ENCODE measurements at regions not wholly inside any gene's neighbourhood (a gene's known extent, or its start where the extent isn't known, plus 50 kb on each side); places are given as distances from the start of the nearest gene placed in this dataset.

GRCh38 chr10:94103192-94103591, 109.5 kb downstream of the PLCE1 start:
- intact Hi-C loops (cut with DNase I): no loop called here
- no peak overlapping the region for H3K4me3 ChIP-seq
- TF ChIP-seq CTCF (IDR thresholded peaks at IDR 0.05) (no peak), POLR2AphosphoS5 (IDR thresholded peaks at IDR 0.05; ENCODE audit: insufficient read depth in 1 of 2, low read depth in 1 of 2) (no peak), POLR2A (IDR thresholded peaks at IDR 0.05) (no peak)
- no peaks in the 10 kb centered on the region for H3K9me3 ChIP-seq
- no peak for DNase-seq (ENCODE audit: extremely low spot score in 2 of 2)
- H3K4me1 ChIP-seq: peaks cover 10% of the 10 kb centered on the region
- no peaks in the 10 kb centered on the region for H3K27me3 ChIP-seq
- no peak overlapping the region for H3K27ac ChIP-seq
- H3K36me3 ChIP-seq: no peaks in the 10 kb centered on the region

GRCh38 chr10:94103801-94104221, 110.1 kb downstream of the PLCE1 start:
- TF ChIP-seq CTCF (IDR thresholded peaks at IDR 0.05) (no peak), POLR2A (IDR thresholded peaks at IDR 0.05) (no peak), POLR2AphosphoS5 (IDR thresholded peaks at IDR 0.05; ENCODE audit: insufficient read depth in 1 of 2, low read depth in 1 of 2) (no peak)
- no peaks in the 10 kb centered on the region for H3K27me3 ChIP-seq
- no peaks in the 10 kb centered on the region for H3K36me3 ChIP-seq
- H3K27ac ChIP-seq: no peak overlapping the region
- no peak overlapping the region for H3K4me3 ChIP-seq
- peaks cover 10% of the 10 kb centered on the region for H3K4me1 ChIP-seq
- no peak for DNase-seq (ENCODE audit: extremely low spot score in 2 of 2)
- H3K9me3 ChIP-seq: no peaks in the 10 kb centered on the region
- intact Hi-C loops (cut with DNase I): no loop called here

- no peaks in the 10 kb centered on the region for H3K9me3 ChIP-seq
- no peak for DNase-seq (ENCODE audit: extremely low spot score in 2 of 2)
- peaks cover 10% of the 10 kb centered on the region for H3K4me1 ChIP-seq
- H3K4me3 ChIP-seq: no peak overlapping the region
- no peaks in the 10 kb centered on the region for H3K27me3 ChIP-seq
- H3K36me3 ChIP-seq: no peaks in the 10 kb centered on the region
- intact Hi-C loops (cut with DNase I): no loop called here
- no peak for TF ChIP-seq POLR2A (IDR thresholded peaks at IDR 0.05)
- TF ChIP-seq CTCF (IDR thresholded peaks at IDR 0.05): no peak
- TF ChIP-seq POLR2AphosphoS5 (IDR thresholded peaks at IDR 0.05; ENCODE audit: insufficient read depth in 1 of 2, low read depth in 1 of 2): no peak
- no peak overlapping the region for H3K27ac ChIP-seq
Measured at GRCh38 chr10:94104316-94105000, 110.7 kb downstream of the PLCE1 start.

GRCh38 chr10:94105226-94105625, 111.5 kb downstream of the PLCE1 start:
- H3K27ac ChIP-seq: no peak overlapping the region

More at GRCh38 chr10:94105226-94105625, 111.5 kb downstream of the PLCE1 start:
- Histone ChIP-seq H3K4me3 (no peak overlapping the region), H3K4me1 (peaks cover 10% of the 10 kb centered on the region), H3K27me3 (no peaks in the 10 kb centered on the region), H3K9me3 (no peaks in the 10 kb centered on the region), H3K36me3 (no peaks in the 10 kb centered on the region)
- TF ChIP-seq POLR2AphosphoS5 (IDR thresholded peaks at IDR 0.05; ENCODE audit: insufficient read depth in 1 of 2, low read depth in 1 of 2): no peak
- TF ChIP-seq CTCF (IDR thresholded peaks at IDR 0.05): no peak
- no peak for TF ChIP-seq POLR2A (IDR thresholded peaks at IDR 0.05)
- no peak for DNase-seq (ENCODE audit: extremely low spot score in 2 of 2)
- intact Hi-C loops (cut with DNase I): no loop called here

All from vagina (tissue), 2 donors.